Stimulated activated CD8-positive, alpha-beta memory T cell treated with anti-CD3 and anti-CD28 coated beads, Interleukin-2, amount 100 ng/mL, for 48 hours (primary cell): ENCODE measurements at regions not wholly inside any gene's neighbourhood (a gene's known extent, or its start where the extent isn't known, plus 50 kb on each side); places are given as distances from the start of the nearest gene placed in this dataset.
"Not testable (repeated sequence)": the region's sequence is repeated elsewhere in the genome, so short reads cannot be mapped to it uniquely, and the experiment has no call there.

Source experiments
- DNase-seq, 2 donors: peaks; one replicate each; pipeline ENCODE4 v3.0.0-alpha.2; 2020; ENCODE audit warnings: low read depth in 2 of 2

DNA sequence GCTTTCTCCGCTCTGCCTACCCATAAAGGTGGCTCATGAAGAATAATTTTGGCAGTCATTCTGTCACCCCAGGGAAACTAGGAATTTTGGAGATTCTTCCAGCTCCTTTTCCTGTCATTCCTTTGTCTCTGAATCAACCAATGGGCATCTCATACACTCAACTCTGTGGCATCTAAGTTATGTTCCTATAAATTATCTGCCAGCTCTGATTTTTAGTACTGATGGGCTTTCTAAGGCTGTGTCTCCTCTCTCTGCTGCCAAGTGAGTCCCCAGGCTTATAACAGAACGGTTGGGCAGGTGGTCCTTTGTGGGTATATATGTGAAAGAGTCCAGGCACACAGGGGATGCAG is 226.8 kb downstream of the NMUR2 start:
- DNase-seq: no peak

DNA sequence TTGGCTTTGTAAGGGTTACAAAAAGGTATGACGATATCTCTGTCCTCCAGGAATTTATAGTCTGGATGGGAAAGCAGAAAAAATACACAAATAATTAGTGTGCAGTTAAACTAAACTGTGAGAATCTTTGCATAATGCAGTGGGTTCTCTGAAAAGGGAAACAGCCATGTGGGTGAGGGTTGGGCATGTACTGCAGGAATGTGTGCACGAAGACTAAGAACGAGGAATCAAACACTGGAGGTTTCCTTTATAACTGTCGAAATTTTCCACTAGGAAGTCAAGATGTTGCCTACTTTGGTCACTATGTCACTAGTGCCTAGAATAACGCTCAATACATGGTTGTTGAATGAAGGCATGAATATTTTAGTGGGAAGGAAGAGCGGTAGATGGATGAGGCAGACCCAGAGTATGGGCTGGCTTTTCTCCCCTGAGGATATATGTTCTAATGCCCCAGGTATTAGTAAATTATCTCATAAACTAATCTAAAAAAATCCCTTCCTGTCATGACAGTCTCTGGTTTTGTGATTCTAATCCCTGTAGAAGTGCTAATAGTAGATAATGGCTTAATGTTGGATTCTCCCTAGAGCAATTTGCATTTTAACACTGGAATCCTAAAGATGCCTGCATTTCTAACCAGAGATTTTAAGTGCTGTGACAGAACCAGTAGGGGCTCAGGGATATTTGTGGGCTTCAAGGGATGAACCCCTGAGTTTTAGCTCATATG is 227.3 kb downstream of the NMUR2 start:
- no peak for DNase-seq

DNA sequence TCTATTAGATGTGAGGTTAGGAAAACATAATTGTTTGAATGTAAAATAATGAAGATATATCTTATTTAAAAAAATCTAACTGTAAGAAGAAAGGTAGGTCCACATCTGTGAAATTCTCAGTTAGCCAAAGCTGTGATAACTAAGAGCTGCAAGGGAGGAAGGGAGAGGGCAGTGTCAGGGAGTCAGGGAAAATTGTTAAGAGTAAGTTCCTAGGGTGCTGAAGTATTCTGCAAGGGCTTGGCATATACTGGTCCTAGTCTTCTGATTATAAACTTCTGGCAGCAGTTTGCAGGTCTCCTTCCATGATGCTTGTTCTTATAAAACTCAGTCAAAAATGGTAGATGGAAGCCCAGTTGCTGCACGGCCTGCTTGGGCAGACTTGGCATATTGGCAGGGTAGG is 233.2 kb downstream of the NMUR2 start:
- DNase-seq: no peak

DNA sequence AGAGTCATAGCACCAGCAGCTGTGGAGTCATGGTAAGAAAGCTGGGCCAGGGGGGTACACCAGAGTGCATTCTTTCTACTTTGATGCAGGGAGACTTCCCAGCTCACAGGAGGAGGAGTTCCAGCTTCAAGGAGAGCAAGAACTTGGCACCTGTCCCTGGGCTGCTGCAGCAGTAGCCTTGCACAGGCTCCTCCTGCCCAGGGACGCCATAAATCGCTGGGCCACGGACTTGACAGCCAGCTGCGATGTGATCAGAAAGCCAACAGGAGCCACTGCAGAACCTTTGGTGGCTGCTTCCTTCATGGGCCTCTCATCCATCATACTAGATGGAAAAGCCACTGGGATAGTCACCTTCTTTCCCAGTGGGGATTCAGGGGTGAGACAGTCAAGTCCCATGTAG is 234.7 kb downstream of the NMUR2 start:
- DNase-seq: no peak

DNA sequence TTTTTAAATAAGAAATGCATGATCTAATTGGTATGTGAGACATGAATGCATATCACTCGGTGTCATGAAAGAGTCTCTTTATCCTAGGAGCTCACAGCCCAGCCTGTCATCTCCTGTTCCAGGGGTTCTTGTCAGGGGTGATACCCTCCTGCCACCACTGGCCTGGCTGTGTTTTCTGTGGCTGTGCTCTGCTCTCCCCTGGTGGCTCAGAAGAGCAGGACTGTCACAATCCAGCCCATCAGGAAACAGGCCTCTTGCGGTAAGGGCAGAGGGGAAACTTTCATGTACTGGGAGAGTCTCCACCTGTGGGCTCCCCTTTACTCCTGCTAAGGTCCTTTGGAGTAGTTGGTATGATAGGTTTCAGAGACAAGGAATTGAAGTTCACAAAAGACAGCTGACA is 240.2 kb upstream of the GLRA1 start:
- DNase-seq: no peak

DNA sequence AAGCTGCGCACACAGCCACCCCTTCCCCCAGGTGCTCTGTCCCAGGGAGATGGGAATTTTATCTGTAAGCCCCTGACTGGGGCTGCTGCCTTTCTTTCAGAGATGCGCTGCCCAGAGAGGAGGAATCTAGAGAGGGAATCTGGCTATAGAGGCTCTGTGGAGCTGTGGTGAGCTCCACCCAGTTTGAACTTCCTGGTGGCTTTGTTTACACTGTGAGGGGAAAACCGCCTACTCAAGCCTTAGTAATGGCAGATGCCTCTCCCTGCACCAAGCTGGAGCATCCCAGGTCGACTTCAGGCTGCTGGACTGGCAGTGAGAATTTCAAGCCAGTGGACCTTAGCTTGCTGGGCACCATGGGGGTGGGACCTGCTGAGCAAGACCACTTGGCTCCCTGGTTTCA is 235.2 kb upstream of the GLRA1 start:
- DNase-seq: not testable (repeated sequence)

DNA sequence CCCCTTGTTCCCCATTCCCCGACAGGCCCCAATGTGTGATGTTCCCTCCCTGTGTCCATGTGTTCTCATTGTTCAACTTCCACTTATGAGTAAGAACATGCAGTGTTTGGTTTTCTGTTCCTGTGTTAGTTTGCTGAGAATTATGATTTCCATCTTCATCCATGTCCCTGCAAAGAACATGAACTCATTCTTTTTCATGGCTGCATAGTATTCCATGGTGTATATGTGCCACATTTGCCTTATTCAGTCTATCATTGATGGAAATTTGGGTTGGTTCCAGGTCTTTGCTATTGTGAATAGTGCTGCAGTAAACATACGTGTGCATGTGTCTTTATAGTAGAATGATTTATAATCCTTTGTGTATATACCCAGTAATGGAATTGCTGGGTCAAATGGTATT is 229.8 kb upstream of the GLRA1 start:
- DNase-seq: not testable (repeated sequence)

DNA sequence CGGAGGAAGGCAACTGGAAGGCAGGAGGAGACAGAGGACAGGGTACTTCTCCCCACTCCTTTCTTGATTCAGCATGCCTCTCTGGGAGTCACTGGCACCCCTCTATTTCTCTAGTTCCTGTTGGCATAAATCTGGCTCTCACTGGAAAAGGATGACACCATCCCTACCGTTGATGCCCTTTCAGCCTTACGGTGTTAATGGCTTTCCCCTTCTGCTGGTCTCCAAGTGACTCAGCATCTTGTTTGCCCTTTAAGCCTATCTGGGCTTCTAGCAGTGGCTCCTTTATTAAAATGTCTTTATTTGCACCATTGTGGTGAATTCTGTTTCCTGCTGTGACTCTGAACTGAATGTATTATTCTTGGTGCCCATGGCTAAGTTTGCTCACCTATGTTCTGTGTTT is 227.3 kb upstream of the GLRA1 start:
- no peak for DNase-seq

DNA sequence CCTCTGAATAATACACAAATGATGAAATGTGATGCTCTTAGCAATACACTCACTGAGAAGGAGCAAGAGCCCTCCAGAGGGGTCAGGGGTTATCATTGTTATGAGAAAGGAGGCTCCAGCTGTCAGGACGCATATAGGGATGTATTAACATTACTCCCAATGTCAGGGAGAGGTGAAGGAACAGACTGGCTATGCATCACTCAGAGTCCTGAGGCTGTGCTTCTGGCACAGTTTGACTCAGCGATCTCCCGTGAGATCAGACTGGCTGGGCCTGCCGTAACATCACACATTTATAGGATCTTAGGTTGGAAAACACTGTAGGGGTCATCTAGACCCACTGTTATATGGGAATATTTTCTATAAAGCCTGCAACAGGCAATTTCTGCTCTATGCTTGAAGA is 226.5 kb upstream of the GLRA1 start:
- DNase-seq: no peak

DNA sequence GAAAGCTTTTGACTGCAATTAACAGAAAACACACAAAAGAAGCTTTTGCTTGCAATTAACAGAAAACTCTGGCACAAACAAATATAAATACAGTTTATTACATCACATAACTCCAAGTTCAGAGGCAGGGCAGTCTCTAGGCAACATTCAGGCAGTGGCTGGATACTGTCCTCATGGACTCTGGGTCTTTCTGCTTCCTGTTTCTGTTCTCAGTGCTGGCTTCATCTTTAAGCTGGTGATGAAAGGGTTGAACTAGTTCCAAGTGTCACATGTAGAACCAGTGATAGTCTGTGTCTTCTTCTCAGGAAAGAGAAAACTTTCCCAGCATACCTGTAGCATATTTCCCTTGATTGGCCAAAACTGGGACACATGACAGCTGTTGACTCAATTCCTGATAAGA is 222.6 kb upstream of the GLRA1 start:
- DNase-seq: no peak

DNA sequence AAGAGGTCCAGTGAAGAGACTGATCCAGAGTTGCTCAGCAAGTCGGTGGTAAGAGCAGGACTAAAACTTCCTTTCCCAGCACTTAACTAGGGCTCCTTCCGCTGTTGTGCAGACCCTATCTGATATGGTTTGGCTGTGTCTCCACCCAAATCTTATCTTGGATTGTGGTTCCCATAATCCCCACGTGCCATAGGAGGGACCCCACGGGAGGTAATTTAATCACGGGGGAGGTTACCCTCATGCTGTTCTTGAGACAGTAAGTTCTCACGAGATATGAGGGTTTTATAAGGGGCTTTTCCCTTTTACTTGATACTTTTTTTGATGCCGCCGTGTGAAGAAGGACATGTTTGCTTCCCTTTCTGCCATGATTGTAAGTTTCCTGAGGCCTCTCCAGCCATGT is 221.9 kb upstream of the GLRA1 start:
- DNase-seq: no peak

DNA sequence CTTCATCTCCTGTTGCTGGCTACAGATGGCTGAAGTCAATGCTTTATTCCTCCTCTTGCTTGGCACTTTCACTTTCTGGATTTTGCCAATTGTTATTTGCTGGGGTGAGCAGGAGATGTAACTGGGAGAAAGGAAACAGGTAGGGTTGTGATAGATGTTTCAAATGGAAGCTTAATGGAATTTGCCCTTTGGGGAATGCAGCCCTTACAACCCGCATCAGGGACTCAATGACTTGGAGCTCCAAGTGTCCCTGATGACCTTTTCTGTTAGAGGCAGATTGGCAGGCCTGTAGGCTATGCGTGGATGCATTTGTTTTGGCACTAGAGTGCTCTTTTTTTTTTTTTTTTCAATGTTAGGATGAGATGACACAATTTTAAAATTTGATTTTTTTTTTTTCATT is 219.9 kb upstream of the GLRA1 start:
- DNase-seq: no peak

DNA sequence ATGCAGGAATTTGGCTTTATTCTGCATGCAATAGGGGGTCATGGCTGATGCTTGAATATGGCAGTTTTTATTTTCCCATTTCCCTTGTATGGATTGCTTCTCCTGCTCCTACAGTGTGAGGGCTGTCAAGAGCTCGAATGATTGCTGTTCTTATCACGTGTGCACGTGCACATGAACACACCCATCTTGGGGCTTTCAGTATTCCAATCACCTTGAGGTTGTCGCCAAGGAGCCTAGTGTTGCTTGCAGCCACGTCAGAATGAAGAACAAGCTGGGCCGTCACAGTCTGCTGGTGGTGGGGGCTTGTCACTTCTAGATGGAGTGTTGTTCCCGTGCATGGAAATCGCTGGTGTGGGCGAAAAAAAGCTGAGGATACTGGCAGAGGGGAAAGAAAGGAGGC is 219.4 kb upstream of the GLRA1 start:
- DNase-seq: no peak

DNA sequence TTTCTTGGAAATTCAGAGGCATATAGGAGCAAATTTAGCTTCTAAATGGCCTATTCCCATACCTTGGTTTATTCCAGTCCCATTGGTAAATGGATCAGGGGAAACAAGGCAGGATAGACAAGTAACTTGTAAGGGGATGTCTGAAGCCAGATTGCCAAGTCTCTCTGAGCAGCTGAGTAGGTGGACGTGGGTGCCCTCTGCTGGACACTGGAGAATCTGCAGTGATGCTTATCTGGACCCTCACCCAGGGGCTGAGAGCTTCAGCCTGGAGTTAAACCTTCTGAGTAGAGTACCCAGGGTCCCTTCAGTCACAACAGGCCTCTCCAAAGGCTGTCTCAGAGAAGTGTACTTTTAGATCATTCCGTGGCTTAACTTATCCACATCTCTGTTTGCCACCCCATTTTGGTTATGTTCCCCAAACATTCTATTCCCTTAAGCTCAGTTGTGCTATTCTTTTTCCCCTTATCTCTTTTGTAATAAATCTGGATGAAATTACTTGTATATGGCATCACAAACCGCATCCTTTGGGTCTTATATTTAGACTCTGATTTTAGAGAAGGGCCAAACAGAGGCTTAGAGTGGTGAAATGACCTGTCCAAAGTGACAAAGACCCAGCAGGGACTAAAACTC is 218.3 kb upstream of the GLRA1 start:
- DNase-seq: peak; percentile 21 to 36

DNA sequence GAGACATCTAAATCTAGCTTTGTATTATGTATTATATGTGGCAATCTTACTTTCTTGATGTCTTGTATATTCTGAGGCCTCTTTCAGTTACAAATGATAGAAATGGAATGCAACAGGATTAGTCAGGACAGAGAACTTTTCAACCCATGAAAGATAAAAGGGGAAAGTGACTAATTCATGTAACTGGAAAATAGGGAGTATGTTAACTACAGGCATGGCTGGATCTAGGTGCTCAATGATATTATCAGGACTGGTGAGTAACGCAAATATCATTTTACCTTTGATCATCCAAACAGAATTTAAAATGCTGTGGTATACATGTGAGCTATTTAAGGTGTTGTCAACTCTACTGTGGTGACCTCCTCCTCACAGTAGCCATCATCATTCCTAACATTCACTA is 215.7 kb upstream of the GLRA1 start:
- no peak for DNase-seq

DNA sequence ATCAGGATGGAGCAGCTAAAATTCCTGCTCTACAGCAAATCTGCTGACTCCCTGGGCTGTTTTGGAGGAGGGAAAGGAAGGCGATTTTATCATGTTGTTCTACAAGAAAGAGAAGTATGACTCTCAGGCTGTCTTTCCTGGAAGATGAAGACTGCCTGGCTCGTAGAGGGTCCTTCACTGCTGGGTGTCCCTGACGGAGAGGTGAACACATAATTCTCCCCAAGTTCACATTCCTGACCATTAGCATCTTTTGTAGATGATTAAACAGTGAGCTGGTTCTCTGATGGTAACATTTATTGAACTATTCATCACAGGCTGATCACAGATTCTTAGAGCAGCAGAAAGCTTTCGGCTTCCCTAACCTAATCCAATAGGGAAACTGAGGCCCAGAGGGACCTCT is 212.4 kb upstream of the GLRA1 start:
- no peak for DNase-seq

DNA sequence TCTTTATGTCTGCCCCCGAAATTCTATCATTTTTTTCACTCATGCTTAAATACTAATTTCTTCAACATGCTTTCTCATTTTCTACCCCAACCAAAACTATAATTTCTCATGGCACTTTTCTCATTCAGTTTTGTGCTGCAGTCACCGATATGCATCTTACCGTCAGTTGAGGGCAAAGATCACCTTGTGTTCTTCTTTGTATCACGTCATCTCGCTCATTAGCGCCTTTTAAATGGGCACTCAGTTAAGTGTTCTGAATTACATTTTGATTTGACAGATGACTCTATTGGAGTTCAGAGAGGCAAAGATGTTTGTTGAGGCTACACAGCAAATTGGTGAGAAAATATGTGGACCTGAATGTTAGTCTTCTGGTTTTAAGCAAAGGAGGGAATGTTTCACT is 211.7 kb upstream of the GLRA1 start:
- DNase-seq: no peak

DNA sequence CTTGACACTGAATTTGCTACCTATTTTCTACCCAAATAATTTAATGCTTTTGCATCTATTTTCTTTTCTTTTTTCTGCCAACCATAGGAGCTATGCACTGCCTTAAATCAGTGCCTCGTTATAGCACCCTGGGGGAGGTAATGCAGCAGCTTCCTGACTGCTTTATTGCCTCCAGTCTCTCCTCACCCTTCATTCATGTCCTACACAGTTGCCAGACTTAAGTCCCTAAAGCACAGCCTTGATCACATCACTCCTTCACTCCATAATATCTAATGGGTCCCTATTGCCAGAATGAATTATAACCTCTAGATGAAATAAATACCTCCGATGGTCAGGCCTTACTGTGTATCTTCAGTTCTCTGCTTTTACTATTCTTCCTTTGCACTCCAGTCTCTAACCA is 211.2 kb upstream of the GLRA1 start:
- DNase-seq: no peak

DNA sequence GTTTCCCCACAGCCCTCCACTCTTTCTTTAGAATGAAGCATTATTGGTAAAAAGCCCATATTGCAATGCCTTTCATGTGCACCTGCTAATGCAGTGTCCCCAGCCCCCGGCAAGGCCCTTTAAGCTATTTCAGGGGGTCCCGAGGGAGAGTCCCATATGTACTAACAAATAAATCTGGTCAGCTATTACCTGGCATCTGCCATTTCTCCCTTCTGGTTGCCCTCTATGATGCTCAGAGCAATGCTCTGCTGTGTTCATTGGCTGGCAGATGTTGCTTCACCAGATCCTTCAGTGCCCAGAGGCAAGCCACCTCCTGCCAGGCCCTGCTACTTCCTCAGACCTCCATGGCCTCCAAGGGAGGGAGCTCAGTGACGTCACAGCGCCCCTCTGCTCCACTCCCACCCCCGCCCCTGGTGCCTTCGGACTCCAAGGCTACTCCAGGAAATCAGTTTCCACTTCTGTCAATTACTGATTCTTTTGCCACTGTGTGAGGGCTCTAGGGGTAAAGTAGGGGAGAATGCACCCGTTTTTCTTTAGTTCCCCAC is 201.1 kb upstream of the GLRA1 start:
- DNase-seq: no peak

DNA sequence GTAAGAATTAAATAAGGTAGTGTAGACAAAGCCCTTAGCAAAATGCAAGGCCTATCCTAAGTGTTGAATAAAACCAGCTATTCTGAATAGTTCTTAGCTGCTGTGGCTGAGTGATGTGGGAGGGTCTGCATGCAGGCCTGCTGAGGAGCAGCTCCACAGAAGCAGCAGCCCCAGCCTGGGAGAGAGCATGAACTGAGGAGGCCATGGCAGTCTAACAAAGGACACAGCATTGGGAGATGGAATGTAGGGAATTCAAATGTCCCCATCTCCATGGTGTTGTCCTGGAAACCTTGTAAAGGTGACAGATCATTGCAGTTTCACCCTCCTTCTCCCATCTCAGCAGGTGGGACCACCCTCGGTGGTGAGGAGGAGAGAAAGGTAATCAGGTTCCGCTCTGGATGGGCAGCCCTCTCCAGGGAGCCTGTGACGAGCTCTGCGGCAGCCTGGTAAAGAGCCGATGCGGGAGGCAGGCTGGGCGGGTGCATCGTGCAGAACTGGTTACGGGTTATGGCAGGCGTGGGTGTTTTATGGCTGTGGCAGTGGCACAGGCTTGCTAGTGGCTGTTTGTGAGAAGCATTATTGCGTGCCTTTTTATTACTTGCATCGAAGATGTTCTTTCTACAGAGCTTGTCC is 199.9 kb upstream of the GLRA1 start:
- DNase-seq: no peak

DNA sequence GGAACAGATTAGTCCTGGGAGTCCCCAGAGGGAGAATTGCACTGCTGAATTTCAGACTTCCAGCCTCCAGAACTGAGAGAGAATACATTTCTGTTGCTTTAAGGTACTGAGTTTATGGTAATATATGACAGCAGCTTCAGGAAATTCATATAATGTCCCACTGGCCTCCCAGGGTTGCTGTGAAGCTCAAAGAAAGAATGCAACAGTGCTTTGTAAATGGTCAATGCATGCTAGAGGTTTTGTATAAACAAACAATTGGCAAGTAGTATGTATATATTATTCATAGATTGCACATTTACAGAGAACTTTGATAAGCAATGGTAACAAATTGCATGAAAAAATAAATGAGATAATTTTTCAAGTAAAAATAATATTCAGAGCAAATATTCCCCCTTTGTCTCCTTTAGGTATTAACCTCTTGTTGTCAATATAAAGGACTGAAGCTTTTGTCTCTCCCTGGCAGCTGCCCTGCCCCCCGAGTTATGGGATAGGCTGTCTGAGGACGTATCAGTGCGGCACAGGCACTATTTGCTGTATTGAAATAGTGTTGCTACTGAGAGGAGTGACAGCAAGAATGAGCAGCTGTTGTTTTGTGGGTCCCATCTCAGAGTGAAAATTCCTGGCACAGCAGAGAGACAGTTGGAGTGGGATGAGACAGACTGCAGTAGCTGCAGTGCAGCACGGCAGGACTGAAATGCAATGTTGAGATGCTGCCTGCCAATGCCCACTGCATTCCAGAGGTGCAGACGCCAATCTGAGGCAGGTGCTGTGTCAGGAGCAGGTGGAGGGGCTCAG is 194.2 kb upstream of the GLRA1 start:
- DNase-seq: no peak

DNA sequence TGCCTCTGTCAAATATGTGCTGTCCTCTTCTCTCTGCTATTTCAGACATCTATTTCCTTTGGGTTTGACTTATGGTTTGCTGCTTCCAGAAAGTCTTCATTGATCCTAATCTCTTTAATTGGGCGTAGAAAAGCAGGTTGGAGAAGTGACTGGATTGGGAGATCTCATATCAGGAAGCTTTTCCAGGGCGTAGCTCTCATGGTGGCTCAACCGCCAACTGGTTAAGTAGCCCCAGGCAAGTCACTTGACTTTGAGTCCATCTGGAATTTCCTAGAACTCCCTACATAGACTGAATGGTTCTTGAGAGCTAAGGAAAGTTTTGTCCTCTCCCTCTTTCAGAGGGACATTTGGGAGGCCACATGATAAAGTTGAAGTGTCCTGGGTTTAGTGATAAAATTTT is 192.3 kb upstream of the GLRA1 start:
- no peak for DNase-seq
